ENCODE measurements at regions not wholly inside any gene's neighbourhood (a gene's known extent, or its start where the extent isn't known, plus 50 kb on each side); places are given as distances from the start of the nearest gene placed in this dataset.

GRCh38 chr5:67318746-67319145 is 122.1 kb upstream of the CD180 start (continued):
- TF ChIP-seq CTCF (IDR thresholded peaks at IDR 0.05) = no peak
- no peak for TF ChIP-seq MEF2A (IDR thresholded peaks at IDR 0.05; ENCODE audit: borderline replicate concordance, low read depth)
- no peak for TF ChIP-seq FOXJ3 (CRISPR knock-in tag; IDR thresholded peaks at IDR 0.05)
- TF ChIP-seq MXI1 (IDR thresholded peaks at IDR 0.05; ENCODE audit: low read depth, low read length) = no peak
- TF ChIP-seq, protein P1, sequence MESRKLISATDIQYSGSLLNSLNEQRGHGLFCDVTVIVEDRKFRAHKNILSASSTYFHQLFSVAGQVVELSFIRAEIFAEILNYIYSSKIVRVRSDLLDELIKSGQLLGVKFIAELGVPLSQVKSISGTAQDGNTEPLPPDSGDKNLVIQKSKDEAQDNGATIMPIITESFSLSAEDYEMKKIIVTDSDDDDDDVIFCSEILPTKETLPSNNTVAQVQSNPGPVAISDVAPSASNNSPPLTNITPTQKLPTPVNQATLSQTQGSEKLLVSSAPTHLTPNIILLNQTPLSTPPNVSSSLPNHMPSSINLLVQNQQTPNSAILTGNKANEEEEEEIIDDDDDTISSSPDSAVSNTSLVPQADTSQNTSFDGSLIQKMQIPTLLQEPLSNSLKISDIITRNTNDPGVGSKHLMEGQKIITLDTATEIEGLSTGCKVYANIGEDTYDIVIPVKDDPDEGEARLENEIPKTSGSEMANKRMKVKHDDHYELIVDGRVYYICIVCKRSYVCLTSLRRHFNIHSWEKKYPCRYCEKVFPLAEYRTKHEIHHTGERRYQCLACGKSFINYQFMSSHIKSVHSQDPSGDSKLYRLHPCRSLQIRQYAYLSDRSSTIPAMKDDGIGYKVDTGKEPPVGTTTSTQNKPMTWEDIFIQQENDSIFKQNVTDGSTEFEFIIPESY (IDR thresholded peaks at IDR 0.05; ENCODE audit: borderline replicate concordance, low read depth) = no peak

GRCh38 chr5:67317603-67318002 is 121.0 kb upstream of the CD180 start:
- no peak overlapping the region for H3K9ac ChIP-seq
- no peak overlapping the region for H3K4me2 ChIP-seq
- ChIA-PET CTCF (no interaction called here), POLR2A (no interaction called here)
- no peaks in the 10 kb centered on the region for H3K9me2 ChIP-seq
- peaks cover 0 to 7% of the 10 kb centered on the region in 2 experiments; a peak in 1 of 4 replicates for H3K4me1 ChIP-seq (ENCODE audit: control insufficient read depth in 1 of 2, insufficient read depth in 2 of 2, low read depth in 1 of 2, low read length in 1 of 2)
- H3K27me3 ChIP-seq (ENCODE audit: insufficient read depth) = no peaks in the 10 kb centered on the region
- no peaks in the 10 kb centered on the region for H3K79me2 ChIP-seq (ENCODE audit: insufficient read depth)
- DNase-seq = no peak
- H3K9me3 ChIP-seq = no peaks in the 10 kb centered on the region
- no peaks in the 10 kb centered on the region for H3K36me3 ChIP-seq (replicated peaks in 1 of 2; ENCODE audit: control insufficient read depth in 1 of 2, insufficient read depth in 2 of 2, low read length in 1 of 2)
- peaks cover 6% of the 10 kb centered on the region for H3F3A ChIP-seq (replicated peaks; ENCODE audit: insufficient read depth)
- TF ChIP-seq IRF3 (IDR thresholded peaks at IDR 0.05; ENCODE audit: low read depth, low read length) (no peak), JUND (IDR thresholded peaks at IDR 0.05) (no peak), MEF2A (IDR thresholded peaks at IDR 0.05; ENCODE audit: borderline replicate concordance, low read depth) (no peak), RCOR1 (IDR thresholded peaks at IDR 0.05; ENCODE audit: low read length) (no peak), MXI1 (IDR thresholded peaks at IDR 0.05; ENCODE audit: low read depth, low read length) (no peak), PBX3 (IDR thresholded peaks at IDR 0.05) (no peak), NRF1 (IDR thresholded peaks at IDR 0.05; ENCODE audit: low read depth, low read length) (no peak), TEAD4 (IDR thresholded peaks at IDR 0.05; ENCODE audit: borderline replicate concordance, insufficient read depth) (no peak), CTCF (IDR thresholded peaks at IDR 0.05) (no peak), CHD2 (IDR thresholded peaks at IDR 0.05; ENCODE audit: low read length, partially characterized antibody) (no peak), USF1 (IDR thresholded peaks at IDR 0.05; ENCODE audit: borderline replicate concordance, low read depth) (no peak), TAF1 (IDR thresholded peaks at IDR 0.05; ENCODE audit: borderline replicate concordance, low read depth, low read length) (no peak), EZH2phosphoT487 (IDR thresholded peaks at IDR 0.05; ENCODE audit: borderline replicate concordance, low read depth) (no peak)
- no peak overlapping the region for H3K27ac ChIP-seq (ENCODE audit: low read depth in 2 of 2, low read length in 1 of 2)
- no peaks in the 10 kb centered on the region for H4K20me1 ChIP-seq (ENCODE audit: insufficient read depth)
- H2AFZ ChIP-seq (ENCODE audit: low read depth) = no peak overlapping the region
- H3K4me3 ChIP-seq (ENCODE audit: low read depth in 2 of 2, low read length in 1 of 2) = no peak overlapping the region
